PC-9 (cell line): ENCODE measurements at regions not wholly inside any gene's neighbourhood (a gene's known extent, or its start where the extent isn't known, plus 50 kb on each side); places are given as distances from the start of the nearest gene placed in this dataset.
"Not testable (repeated sequence)": the region's sequence is repeated elsewhere in the genome, so short reads cannot be mapped to it uniquely, and the experiment has no call there.

Source experiments
- BruUV-seq: library from RNA; stranded (reverse); fragments of 400-500 nt; replicated peaks from 2 replicates; lab custom pipeline; 2021; lab: Mats Ljungman, UMichigan
- CTCF ChIA-PET: fragments of 300-600 bp; sonication (Branson Sonifier 250); formaldehyde crosslinking; loops from one replicate; lab custom pipeline; 2022; ENCODE audit warnings: antibody characterized with exemption; lab: Charles Lee
- POLR2A ChIA-PET: fragments of 300-600 bp; sonication (Branson Sonifier 250); formaldehyde crosslinking; loops from one replicate; lab custom pipeline; 2022; ENCODE audit warnings: antibody characterized with exemption; ENCODE audit not compliant: unreplicated experiment; lab: Charles Lee
- DNase-seq, 2 experiments: peaks; one replicate each; pipeline versions ENCODE4 v3.0.0 to v3.0.0-alpha.2; 2015 to 2022; ENCODE audit warnings: mixed read lengths in 1 of 2
- H2AFZ ChIP-seq: fragments of 200-600 bp; sonication (generic); 2 replicates; pipeline ENCODE4 v1.8.1; 2017; ENCODE audit warnings: antibody characterized with exemption
- H3F3A ChIP-seq: fragments of 200-600 bp; sonication (generic); 2 replicates; pipeline ENCODE4 v1.8.1; 2017; ENCODE audit warnings: antibody characterized with exemption, mild to moderate bottlenecking, low read depth; ENCODE audit not compliant: insufficient read depth
- H3K27ac ChIP-seq: fragments of 200-600 bp; sonication (generic); 2 replicates; pipeline ENCODE4 v1.6.1; 2016; ENCODE audit warnings: mixed run types
- H3K27me3 ChIP-seq: fragments of 200-600 bp; sonication (generic); 2 replicates; pipeline ENCODE4 v1.6.1; 2016; ENCODE audit warnings: low read depth, mixed run types; ENCODE audit not compliant: insufficient read depth
- H3K36me3 ChIP-seq: fragments of 200-600 bp; sonication (generic); 2 replicates; pipeline ENCODE4 v1.6.1; 2016; ENCODE audit warnings: low read depth, mixed run types
- H3K4me1 ChIP-seq: fragments of 200-600 bp; sonication (generic); replicated peaks from 2 replicates; pipeline ENCODE4 v1.6.1; 2016; ENCODE audit warnings: mixed run types; ENCODE audit not compliant: insufficient read depth
- H3K4me2 ChIP-seq: fragments of 200-600 bp; sonication (generic); 2 replicates; pipeline ENCODE4 v1.6.1; 2017; ENCODE audit warnings: mixed run types
- H3K4me3 ChIP-seq: fragments of 200-600 bp; sonication (generic); 2 replicates; pipeline ENCODE4 v1.6.1; 2016; ENCODE audit warnings: mixed run types
- H3K79me2 ChIP-seq: fragments of 200-600 bp; sonication (generic); 2 replicates; pipeline ENCODE4 v1.6.1; 2017; ENCODE audit warnings: low read depth, mixed run types
- H3K9me2 ChIP-seq: fragments of 200-600 bp; sonication (generic); 2 replicates; pipeline ENCODE4 v1.8.1; 2017; ENCODE audit warnings: mild to moderate bottlenecking; ENCODE audit not compliant: insufficient read depth
- H3K9me3 ChIP-seq: fragments of 200-600 bp; sonication (generic); 2 replicates; pipeline ENCODE4 v1.8.1; 2016; ENCODE audit warnings: low read depth; ENCODE audit not compliant: insufficient read depth
- H4K20me1 ChIP-seq: fragments of 200-600 bp; sonication (generic); 2 replicates; pipeline ENCODE4 v1.8.1; 2017; ENCODE audit not compliant: insufficient read depth
- EZH2 ChIP-seq: fragments of 200-600 bp; sonication (generic); IDR thresholded peaks from 2 replicates; pipeline ENCODE4 v1.8.0; 2017; ENCODE audit warnings: antibody characterized with exemption, low read depth
- intact Hi-C: fragments of 100-400 bp; cut with micrococcal nuclease; formaldehyde crosslinking; loops from one replicate; pipeline ENCODE4 v1.10.0; 2022; ENCODE audit not compliant: unreplicated experiment
- TF ChIP-seq, protein P1 (sequence below): fragments of 200-600 bp; sonication (generic); conservative IDR thresholded peaks from 2 replicates; pipeline ENCODE4 v1.6.1; 2017; ENCODE audit warnings: mixed run types, antibody characterized with exemption, mild to moderate bottlenecking, moderate library complexity

GRCh38 chr7:7032221-7032620, 150.1 kb upstream of the C1GALT1 start:
- H3K79me2 ChIP-seq: no peaks in the 10 kb centered on the region
- no peaks in the 10 kb centered on the region for H3K9me3 ChIP-seq
- POLR2A ChIA-PET: no interaction called here
- H3K9me2 ChIP-seq: no peaks in the 10 kb centered on the region
- DNase-seq: no peak
- no peaks in the 10 kb centered on the region for H3K27me3 ChIP-seq
- no TSS peak for BruUV-seq
- no peak overlapping the region for H3K4me3 ChIP-seq
- intact Hi-C loops: no loop called here
- no peak overlapping the region for H2AFZ ChIP-seq
- no peaks in the 10 kb centered on the region for H4K20me1 ChIP-seq
- no peaks in the 10 kb centered on the region for H3F3A ChIP-seq
- H3K27ac ChIP-seq: no peak overlapping the region
- no peaks in the 10 kb centered on the region for H3K36me3 ChIP-seq
- H3K4me1 ChIP-seq: no peaks in the 10 kb centered on the region
- no peak for TF ChIP-seq EZH2
- TF ChIP-seq, protein P1, sequence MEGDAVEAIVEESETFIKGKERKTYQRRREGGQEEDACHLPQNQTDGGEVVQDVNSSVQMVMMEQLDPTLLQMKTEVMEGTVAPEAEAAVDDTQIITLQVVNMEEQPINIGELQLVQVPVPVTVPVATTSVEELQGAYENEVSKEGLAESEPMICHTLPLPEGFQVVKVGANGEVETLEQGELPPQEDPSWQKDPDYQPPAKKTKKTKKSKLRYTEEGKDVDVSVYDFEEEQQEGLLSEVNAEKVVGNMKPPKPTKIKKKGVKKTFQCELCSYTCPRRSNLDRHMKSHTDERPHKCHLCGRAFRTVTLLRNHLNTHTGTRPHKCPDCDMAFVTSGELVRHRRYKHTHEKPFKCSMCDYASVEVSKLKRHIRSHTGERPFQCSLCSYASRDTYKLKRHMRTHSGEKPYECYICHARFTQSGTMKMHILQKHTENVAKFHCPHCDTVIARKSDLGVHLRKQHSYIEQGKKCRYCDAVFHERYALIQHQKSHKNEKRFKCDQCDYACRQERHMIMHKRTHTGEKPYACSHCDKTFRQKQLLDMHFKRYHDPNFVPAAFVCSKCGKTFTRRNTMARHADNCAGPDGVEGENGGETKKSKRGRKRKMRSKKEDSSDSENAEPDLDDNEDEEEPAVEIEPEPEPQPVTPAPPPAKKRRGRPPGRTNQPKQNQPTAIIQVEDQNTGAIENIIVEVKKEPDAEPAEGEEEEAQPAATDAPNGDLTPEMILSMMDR: no peak
- H3K4me2 ChIP-seq: no peak overlapping the region
- CTCF ChIA-PET: no interaction called here

- POLR2A ChIA-PET: no interaction called here
- no peaks in the 10 kb centered on the region for H3K4me1 ChIP-seq
Observed at GRCh38 chr7:7035851-7036250, 146.5 kb upstream of the C1GALT1 start.

GRCh38 chr7:7042286-7042893, 140.0 kb upstream of the C1GALT1 start:
- H3K27ac ChIP-seq, H4K20me1 ChIP-seq, H3K9me3 ChIP-seq, H3K4me3 ChIP-seq, H3K27me3 ChIP-seq, POLR2A ChIA-PET, intact Hi-C loops, H3K36me3 ChIP-seq, BruUV-seq, H3K79me2 ChIP-seq, H3K4me1 ChIP-seq, H2AFZ ChIP-seq, H3F3A ChIP-seq, H3K9me2 ChIP-seq, CTCF ChIA-PET: not testable (repeated sequence)
- peak overlapping the region; percentile 9; the same call in 1 of the 2 replicates for H3K4me2 ChIP-seq
- peak in 1 of 2 experiments; percentile 48 for DNase-seq

More at GRCh38 chr7:7035851-7036250, 146.5 kb upstream of the C1GALT1 start:
- no peak for DNase-seq
- Histone ChIP-seq H3K36me3 (no peaks in the 10 kb centered on the region), H3K9me3 (no peaks in the 10 kb centered on the region), H3F3A (no peaks in the 10 kb centered on the region), H3K4me2 (no peak overlapping the region), H3K9me2 (peaks cover 5% of the 10 kb centered on the region; the same call in 1 of the 2 replicates), H3K79me2 (no peaks in the 10 kb centered on the region), H4K20me1 (no peaks in the 10 kb centered on the region), H3K27ac (no peak overlapping the region), H3K27me3 (no peaks in the 10 kb centered on the region), H2AFZ (no peak overlapping the region), H3K4me3 (no peak overlapping the region)
- TF ChIP-seq EZH2: no peak
- TF ChIP-seq, protein P1: no peak
- intact Hi-C loops: no loop called here
- CTCF ChIA-PET: no interaction called here
- BruUV-seq: no TSS peak

GRCh38 chr7:7044806-7045205, 137.5 kb upstream of the C1GALT1 start:
- no peaks in the 10 kb centered on the region for H3K36me3 ChIP-seq
- ChIA-PET CTCF (no interaction called here), POLR2A (no interaction called here)
- H3K9me2 ChIP-seq: no peaks in the 10 kb centered on the region
- H3K4me3 ChIP-seq: no peak overlapping the region
- H3K4me2 ChIP-seq: no peak overlapping the region
- H3K9me3 ChIP-seq: no peaks in the 10 kb centered on the region
- BruUV-seq: no TSS peak
- no peaks in the 10 kb centered on the region for H3K79me2 ChIP-seq
- no peak overlapping the region for H2AFZ ChIP-seq
- H3K27ac ChIP-seq: no peak overlapping the region
- no peaks in the 10 kb centered on the region for H3K27me3 ChIP-seq
- no peaks in the 10 kb centered on the region for H3K4me1 ChIP-seq
- intact Hi-C loops: no loop called here
- no peaks in the 10 kb centered on the region for H3F3A ChIP-seq
- TF ChIP-seq EZH2: no peak
- TF ChIP-seq, protein P1: no peak
- no peaks in the 10 kb centered on the region for H4K20me1 ChIP-seq
- no peak for DNase-seq
